GM21825 (cell line): ENCODE measurements at regions not wholly inside any gene's neighbourhood (a gene's known extent, or its start where the extent isn't known, plus 50 kb on each side); places are given as distances from the start of the nearest gene placed in this dataset.
"Not testable (repeated sequence)": the region's sequence is repeated elsewhere in the genome, so short reads cannot be mapped to it uniquely, and the experiment has no call there.

ENCODE experiments used
- ATAC-seq: cut with Tn5 transposase; IDR thresholded peaks from one replicate; pipeline ENCODE4 v1.9.1; 2021; ENCODE audit warnings: mild to moderate bottlenecking, moderate library complexity; ENCODE audit not compliant: unreplicated experiment

DNA sequence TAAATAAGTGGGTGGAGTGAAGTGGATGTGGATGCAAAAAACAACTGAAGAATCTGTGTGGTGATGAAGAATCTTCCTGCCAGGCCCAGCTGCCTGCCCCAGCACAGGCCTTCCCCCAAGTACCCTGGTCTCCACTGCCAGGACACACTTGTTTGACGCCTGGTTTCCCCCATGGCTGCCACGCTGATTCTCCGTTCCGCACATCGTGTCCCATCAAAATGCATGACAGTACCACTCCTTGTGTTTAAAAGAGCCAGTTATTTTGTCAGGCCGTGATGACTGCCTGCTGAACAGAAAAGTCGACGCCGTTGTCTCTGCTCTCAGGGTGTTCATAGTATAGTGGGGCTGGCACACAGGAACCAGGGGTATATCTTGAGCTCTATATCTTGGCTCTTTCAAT, 50.3 kb upstream of the KYNU start:
- no peak for ATAC-seq

DNA sequence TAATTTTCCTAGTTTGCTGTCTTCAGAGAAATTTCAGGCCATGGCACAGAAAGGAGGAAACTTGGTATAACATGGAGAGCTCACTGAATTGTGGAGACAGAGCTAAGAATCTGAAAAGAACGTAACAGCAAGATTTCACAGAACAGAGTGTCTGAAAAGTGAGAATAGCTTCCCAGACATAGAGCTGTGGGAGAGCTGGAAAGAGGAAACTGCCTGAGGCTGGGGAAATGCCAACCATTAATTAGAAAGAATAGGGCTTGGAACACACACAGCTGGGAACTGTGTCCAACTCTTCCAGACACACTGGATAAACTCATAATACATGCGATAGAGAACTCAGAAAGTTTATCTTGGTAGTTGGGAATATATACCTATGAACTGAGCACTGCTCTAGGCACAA, 51.6 kb upstream of the KYNU start:
- ATAC-seq = no peak

DNA sequence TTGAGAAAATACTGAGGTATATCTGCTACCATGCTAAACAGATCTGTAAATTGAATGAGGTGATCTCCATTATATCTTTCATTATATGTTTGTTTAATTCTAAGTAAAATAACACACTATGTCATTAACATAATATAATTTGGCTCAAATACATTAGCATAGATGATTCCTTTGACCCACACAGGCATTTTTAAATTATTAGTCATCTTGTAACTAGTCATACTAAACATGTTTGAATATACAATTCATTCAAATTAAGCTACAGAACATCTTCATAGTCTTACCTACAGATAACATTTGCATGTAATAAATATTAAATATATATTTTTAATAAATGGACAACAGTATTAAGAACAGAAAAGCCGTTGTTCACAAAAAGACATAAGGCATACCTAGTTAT, 52.7 kb upstream of the KYNU start:
- no peak for ATAC-seq

DNA sequence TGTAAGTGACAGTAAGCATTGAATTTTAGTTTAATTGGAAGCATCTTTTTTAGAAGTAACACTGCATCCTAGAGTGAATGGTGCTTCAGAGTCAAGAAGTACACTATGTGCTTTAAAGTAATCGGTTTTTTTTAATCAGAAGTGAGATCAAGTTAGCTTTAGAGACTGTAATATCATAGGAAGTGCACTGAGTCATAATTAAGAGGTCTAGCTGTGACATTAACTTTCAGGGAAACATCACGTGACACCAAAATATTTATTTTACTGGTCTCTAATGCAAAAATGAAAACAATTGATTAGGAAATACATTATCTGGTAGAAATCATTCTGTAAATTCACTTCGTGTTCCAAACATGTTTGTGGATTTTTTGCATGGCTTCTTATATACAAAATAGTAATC, 55.3 kb upstream of the KYNU start:
- ATAC-seq = no peak

DNA sequence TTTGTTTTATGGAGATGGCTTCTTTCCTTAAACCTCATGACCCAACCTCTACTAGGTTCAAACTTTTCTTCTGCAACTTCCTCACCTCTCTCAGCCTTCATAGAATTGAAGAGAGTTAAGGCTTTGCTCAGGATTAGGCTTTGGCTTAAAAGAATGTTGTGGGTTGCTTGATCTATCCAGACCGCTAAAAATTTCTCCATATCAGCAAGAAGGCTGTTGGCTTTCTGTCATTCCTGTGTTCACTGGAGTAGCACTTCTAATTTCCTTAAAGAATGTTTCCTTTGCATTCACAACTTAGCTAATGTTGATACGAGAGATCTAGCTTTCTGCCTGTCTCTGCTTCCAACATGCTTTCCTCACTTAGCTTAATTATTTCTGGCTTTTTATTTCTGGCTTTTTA, 58.1 kb upstream of the KYNU start:
- ATAC-seq = no peak

DNA sequence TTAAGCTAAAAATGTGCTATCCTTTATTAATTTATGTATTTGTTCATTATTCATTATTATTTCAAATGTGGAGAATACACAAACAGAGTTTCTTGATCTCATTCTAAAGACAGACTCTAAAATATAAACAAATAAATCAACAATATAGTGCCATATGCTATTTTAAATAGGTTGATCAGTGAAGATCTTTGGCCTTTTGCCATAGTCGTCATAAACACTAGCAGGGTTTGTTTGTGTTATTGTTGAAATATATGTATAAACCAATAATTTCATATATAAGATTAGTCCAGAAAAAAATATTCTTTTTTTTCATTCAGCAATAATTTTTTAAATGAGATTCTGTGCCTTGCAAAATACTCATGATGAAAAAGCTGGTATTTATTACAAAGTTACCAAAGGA, 62.1 kb upstream of the KYNU start:
- no peak for ATAC-seq

DNA sequence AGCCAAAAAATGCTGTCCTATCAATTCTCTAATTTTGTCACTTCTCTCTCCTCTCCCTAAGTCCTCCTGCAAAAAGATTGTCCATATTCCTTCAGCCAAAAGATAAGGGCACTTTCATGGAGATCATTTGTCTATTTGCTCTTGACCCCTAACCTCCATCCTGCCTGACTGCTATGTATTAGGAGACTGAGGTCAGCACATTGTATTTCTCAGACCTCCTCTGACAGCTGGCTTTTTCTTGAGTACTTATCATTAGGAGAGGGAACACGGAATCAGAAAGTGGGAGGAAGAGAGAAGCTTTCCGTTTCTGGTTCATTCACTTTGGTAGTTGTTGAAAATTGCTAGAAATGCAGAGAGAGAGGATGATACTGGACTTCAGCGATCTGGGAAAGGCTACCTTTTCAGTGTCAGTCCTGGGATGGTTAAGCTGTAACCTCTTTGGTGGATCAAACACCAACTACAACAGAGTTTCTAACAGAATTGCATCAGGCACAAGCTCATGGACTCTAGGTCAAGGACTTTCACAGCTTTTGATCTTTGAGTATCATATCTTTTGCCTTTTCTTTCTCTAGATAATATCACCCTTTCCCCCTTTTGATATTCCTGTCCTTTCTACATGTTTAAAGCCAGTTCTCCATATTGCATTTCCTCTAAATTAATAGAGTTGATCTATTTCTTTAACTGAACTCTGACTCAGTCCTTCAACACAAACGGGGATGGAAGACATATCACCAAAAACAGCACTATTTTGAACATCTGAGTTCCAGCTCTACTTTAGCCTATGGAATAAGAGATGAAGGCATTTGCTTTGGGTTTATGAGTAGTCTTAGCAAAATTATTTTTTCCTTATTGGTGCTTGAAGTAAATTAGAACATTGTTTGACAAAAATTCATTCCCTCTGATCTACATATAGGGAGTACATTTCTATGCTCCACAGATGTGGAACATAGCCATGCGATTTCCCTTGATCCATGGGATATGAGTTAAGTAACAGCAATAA, 63.3 kb upstream of the KYNU start:
- no peak for ATAC-seq

DNA sequence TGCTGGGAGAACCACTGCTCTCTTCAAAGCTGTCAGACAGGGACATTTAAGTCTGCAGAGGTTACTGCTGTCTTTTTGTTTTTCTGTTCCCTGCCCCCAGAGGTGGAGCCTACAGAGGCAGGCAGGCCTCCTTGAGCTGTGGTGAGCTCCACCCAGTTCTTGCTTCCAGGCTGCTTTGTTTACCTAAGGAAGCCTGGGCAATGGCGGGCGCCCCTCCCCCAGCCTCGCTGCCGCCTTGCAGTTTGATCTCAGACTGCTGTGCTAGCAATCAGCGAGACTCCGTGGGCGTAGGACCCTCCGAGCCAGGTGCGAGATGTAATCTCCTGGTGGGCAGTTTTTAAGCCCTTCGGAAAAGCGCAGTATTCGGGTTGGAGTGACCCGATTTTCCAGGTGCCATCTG, 65.8 kb upstream of the KYNU start:
- ATAC-seq = not testable (repeated sequence)

DNA sequence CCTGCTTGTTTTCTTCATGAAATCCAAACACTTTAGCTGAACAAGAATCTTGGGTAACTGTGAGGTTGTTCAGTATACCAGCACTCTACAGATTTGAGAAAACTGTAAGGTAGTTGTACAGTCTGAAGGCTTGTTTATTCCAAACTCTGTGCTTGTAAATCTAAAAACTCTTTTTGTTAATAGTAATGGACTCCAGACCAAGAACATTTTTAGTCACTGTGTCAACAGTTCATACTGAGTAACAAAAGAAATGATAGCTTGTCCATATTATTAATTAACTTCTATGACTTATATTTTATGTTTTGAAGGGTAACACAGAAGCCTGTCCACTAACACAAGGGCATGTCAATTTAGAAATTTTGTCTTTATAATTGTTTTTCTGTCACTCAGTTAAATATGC, 72.2 kb upstream of the KYNU start:
- no peak for ATAC-seq

DNA sequence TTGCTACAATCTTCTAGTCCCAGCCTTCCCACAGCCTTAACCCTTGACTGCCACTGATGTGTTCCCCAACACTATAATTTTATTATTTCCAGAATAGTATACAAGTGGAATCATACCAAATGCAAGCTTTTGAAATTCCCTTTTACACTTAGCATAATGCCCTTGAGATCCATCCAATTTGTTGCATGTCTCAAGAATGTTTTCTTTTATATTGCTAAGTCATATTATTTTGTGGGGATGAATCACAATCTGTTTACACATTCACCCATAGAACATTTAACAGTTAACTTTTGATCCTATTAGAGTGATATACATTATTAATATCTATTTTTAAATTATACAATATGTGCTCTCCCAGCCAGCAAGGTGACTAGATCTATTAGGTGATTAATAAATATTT, 74.3 kb upstream of the KYNU start:
- ATAC-seq = no peak

DNA sequence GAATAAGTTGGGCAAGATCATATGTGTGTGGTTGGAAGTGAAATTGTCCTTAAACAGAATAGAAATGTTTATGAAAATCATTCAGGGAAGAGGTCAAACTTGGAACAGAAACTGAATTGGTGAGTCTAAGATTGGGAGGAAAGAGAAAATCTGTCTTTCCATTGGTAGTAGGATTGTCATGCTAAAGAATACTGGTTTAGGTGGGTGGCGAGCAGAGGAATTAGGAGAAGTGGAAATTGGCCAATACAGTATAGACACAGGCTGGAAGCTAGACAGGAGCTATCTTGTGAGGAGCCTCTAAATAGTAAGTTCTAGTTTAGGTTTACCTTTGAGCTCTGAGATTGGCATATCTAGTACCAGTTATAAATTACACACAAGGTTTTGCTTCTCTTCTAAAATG, 80.9 kb upstream of the KYNU start:
- ATAC-seq = no peak

DNA sequence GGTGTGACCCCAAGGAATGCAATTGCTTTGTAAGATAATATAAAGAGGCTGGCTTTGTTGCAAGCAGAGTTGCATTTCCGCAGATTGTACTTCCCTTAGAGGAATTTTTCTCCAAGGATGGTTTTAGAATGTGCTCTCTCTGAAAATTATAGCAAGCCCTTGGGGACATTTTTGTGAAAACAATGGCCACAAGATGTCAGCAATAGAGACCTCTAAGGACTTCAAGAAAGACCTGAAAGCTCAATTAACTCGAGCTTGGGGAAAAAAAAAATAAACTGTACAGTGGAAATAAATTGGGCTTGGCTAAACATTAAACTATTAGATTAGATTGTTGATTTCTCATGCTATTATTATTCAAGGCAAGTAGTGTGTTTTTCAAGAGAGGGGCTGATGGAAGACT, 81.3 kb upstream of the KYNU start:
- no peak for ATAC-seq

DNA sequence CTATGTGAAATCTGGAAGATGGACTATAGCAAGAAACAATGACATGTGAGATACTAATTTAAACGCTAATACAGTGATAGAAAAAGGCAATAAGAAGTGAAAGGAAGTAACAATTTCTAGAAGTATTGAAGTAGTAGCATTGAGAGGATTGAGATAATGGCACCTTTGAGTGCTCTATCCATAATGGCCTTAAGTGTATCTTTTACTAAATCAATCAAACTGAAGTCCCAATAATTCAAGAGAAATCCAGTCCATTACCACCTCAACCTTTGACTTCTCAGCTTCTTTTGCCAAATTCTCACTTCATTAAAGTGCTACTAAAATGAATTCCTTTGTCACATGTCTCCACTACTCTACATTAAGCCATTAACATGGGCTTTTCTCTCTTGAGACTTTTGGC, 82.6 kb upstream of the KYNU start:
- ATAC-seq = no peak

DNA sequence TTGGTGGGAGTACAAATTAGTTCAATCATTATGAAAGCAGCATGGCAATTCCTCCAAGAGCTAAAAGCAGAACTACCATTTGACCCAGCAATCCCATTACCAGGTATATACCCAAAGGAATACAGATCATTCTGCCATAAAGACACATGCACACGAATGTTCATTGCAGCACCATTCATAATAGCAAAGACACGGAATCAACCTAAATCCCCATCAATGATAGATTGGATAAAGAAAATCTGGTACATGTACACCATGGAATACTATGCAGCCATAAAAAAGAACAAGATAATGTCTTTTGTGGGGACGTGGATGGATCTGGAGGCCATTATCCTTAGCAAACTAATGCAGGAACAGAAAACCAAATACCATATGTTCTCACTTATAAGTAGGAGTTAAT, 85.1 kb upstream of the KYNU start:
- ATAC-seq = not testable (repeated sequence)

DNA sequence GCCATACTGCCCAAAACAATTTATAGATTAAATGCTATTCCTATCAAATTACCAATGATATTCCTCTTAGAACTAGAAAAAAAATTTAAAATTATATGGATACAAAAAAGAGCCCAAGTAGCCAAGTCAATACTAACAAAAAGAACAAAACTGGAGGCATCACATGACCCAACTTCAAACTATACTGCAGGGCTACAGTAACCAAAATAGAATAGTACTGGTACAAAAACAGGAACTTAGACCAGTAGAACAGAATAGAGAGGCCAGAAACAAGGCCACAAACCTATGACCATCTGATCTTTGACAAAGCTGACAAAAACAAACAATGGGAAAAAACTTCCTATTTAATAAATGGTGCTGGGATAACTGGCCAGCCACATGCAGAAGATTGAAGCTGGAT, 86.1 kb upstream of the KYNU start:
- no peak for ATAC-seq

DNA sequence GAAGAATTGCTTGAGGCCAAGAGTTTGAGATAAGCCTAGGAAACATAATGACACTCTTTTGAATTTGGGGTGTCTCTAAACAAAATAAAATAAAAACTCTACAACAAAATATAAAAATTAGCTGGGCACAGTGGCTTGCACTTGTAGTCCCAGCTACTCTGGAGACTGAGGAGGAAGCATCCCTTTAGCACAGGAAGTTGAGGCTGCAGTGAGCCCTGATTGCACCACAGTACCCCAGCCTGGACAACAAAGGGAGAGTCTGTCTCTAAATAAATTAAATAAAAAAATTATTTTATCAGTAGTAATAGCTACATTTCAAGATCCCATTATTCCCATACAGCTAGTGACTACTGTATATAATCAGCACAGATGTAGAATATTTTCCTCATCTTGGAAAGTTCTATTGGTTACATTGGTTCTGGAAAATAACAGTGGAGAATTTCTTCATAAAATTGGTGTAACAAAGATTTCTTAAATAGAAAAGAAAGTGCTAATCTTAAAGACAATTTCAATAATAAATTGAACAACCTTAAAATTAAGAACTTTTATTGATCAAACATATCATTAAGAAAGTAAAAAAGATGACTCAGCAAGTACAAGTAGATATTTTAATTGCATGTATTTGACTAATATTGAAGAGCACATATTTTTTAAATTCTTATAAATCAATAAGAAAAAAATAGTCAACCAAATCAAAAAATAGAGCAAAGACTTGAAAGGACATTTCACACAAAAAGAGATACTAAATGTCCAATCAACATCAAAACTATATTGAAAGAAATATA, 90.4 kb upstream of the KYNU start:
- ATAC-seq = no peak

DNA sequence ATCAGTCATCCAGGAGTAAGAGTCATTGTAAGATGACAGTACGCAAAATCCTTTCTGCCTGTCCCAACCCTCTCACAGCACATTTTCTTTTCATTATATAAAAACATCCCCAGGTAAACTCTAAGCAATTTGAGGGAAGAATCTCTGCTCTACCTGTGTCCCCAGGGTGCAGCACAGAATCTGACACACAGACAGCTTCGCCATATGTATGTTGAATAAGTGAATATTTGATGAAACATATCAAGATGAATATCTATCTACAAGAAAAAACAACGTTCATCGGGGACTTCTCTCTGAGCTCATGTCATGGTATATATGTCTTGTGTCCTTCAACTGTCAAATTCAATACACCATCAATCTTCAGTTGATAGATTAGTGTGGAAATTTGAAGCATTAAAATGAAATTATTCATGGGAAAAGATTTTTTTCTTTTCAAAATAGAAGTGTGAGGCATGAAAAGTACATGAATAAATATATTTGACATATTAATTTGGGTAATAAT, 94.5 kb upstream of the KYNU start:
- ATAC-seq = no peak

DNA sequence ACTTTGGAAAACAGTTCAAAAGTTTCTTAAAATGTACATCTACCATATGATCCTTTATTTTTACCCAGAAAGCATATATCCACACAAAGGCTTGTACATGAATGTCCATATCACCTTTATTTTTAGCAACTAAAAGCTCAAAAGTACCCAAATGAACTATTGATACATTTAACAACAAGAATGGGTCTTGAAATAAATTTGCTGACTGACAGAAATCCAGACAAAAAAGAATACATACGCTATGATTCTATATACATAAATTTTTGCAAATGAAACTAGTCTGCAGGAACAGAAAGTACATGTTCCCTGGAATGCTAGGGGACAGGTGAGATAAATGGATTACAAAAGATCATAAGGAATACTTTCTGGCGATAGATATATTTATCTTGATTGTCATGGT, 96.3 kb upstream of the KYNU start:
- no peak for ATAC-seq

DNA sequence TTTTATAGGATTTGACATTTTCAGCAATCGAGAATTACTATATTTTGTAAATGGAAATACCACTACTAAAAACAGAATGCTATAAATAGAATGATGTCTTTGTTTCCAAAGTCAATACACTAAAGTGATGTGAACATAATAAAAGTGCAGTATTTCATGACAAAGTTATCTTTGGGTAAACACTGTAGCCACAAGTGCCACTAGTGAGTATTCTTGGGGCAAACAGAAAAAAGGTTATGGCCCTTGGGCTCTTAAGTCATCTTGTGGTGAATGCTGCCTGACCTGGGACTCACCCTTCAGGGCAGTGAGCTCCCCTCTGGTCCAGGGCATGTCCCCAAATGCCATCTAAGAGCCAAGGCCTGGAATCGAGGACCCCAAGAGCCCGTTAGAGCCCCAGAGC, 99.2 kb upstream of the KYNU start:
- no peak for ATAC-seq

DNA sequence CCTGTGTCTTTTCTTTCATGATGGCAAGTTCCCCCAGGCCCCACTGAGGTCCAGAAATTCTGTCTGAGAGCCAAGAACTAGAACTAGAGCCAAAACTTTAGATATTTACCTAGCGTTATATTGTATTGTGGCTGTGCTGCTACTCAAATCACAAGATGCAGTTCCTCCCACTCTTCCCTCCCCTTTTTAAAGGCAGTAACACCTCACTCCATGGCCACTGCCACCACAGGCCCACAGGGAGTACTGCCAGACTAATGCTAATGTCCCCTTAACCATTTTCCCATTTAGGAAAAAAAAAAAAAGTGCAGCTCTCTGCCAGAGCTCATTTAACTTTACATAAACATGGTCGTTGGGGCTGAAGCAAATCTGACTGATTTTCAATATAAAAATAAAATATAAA, 99.7 kb upstream of the KYNU start:
- no peak for ATAC-seq

DNA sequence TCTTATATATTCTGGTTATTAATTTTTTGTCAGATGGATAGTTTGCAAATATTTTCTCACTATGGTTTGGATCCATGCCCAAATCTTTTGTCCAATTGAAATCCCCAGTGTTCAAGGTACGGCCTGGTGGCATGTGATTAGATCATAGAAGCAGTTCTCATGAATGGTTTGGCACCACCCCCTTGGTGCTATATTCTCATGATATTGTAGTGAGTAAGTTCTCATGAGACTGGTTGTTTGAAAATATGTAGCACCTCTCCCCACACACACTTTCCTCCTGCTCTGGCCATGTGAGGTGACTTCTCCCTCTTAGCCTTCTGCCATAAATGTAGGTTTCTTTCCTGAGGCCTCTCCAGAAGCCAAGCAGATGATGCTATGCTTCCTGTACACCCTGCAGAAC, 107.7 kb upstream of the KYNU start:
- ATAC-seq = no peak

DNA sequence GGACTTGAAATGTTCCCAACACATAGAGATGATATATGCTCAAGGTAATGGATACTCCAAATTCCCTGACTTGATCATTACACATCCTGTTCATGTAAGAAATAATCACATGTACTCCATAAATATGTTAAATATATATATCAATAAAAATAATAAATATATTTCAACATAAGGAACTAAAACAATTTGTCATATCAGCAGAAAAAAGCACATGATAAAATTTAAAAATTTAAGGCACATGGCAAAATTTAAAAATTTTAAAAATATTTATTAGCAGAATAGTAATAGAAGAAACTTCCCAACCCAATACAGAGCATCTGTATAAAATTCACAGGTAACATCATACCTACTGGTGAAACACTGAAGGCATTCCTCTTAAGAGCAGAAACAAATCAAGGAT, 109.6 kb upstream of the KYNU start:
- ATAC-seq = no peak
